ENCODE measurements at regions not wholly inside any gene's neighbourhood (a gene's known extent, or its start where the extent isn't known, plus 50 kb on each side); places are given as distances from the start of the nearest gene placed in this dataset.
A peak's percentile ranks its signal among the peaks of the same experiment; 100 is the strongest.
"Not testable (repeated sequence)": the region's sequence is repeated elsewhere in the genome, so short reads cannot be mapped to it uniquely, and the experiment has no call there.

GRCh38 chr6:4656106-4656505, 120.1 kb upstream of the CDYL start:
- no peak for DNase-seq (ENCODE audit: low read depth, low spot score)

DNA sequence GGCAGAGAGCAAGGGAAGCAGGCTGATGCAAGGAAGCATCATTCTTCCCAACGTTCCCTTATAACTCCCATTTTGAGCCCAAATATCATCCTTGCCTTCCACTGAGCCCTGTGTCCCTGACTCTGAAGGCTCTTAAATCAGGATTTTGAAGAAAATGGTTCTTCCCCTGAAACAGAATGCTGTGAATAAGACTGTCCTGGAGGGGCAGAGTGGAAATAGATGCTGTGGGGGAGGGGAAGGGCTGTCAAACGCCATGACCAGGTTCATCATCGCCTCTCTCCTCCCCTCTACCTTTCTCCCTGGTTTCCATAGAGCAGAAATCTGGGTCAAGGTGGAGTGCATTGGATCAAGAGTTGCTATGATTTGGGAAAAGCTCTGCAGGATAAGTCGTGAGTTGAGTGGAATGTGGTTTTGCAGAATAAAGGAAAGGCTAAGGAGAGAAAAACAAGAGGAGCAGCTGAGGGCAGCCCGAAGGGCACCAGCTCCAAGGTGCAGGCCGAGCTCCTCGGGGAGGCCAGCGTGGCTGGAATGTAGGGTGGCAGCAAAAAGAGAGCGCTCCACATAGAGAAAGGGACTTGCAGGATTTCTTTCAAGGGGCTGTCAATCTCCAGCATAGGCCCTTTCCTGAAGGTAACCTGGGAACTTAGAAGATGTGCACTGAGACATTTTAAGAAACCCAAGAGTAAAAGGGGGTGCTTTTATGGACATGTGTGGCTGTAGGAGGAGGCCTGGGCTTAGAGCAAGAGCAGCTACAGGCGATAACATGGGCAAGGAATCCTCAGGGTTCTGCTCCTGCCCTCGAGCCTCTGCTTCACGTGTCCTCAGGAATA, 120.8 kb upstream of the CDYL start:
- DNase-seq (ENCODE audit: low read depth, low spot score): no peak

DNA sequence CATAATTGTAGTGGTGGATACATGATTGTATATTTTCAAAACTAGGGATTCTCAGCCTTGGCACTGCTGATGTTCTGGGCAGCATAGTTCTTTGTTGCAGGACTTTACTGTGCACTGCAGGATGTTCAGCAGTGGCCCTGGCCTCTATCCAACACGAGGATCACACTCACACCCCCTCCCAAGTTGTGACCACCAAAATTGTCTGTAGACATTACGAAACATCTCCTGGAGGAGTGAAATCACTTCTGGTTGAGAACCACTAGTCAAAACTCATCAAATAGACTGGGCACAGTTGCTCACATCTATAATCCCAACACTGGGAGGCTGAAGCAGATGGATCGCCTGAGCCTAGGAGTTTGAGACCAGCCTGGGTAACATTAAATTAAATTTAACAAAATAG, 123.1 kb upstream of the CDYL start:
- no peak for DNase-seq (ENCODE audit: low read depth, low spot score)

DNA sequence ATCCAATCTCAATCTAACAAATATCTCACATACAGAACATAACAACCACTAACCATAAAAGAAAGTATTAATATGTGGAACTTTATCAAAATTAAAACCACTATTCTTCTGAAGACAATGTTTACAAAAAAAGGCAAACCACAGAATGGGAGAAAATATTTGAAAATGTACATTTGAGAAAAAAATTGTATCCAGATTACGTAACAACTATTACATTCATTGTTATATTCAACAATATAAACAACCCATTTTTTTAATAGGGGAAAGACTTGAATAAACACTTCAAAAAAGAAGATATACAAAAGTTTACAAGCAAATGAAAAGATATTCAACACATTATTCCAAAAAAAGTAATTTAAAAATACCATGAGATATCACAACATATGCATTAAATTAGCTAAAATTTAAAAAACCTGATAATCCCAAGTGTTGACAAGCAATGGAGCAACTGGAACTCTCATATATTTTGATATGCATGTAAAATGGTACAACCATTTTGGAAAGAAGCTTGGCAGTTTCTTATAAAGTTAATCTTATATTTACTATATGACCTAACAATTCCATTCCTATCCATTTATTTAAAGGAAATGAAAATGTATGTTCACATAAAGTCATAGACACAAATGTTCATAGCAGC, 124.3 kb upstream of the CDYL start:
- no peak for DNase-seq (ENCODE audit: low read depth, low spot score)

DNA sequence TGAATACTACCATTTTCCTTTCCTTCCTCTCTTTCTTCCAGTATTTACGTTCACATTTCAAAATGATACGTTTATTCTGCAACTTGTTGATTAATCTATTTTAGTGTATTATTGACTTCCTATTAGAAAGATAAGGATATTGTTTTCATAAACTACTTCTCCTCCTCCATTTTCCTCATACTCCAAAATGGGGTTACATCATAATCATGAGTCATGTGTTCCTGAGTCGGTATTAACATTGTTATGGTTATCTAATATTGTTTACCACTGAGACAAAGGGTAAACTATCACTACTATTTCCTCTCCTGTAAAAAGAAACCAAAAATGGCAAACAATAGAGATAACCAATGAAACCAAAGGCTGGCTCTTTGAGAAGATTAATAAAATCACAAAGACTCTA, 126.5 kb upstream of the CDYL start:
- no peak for DNase-seq (ENCODE audit: low read depth, low spot score)

DNA sequence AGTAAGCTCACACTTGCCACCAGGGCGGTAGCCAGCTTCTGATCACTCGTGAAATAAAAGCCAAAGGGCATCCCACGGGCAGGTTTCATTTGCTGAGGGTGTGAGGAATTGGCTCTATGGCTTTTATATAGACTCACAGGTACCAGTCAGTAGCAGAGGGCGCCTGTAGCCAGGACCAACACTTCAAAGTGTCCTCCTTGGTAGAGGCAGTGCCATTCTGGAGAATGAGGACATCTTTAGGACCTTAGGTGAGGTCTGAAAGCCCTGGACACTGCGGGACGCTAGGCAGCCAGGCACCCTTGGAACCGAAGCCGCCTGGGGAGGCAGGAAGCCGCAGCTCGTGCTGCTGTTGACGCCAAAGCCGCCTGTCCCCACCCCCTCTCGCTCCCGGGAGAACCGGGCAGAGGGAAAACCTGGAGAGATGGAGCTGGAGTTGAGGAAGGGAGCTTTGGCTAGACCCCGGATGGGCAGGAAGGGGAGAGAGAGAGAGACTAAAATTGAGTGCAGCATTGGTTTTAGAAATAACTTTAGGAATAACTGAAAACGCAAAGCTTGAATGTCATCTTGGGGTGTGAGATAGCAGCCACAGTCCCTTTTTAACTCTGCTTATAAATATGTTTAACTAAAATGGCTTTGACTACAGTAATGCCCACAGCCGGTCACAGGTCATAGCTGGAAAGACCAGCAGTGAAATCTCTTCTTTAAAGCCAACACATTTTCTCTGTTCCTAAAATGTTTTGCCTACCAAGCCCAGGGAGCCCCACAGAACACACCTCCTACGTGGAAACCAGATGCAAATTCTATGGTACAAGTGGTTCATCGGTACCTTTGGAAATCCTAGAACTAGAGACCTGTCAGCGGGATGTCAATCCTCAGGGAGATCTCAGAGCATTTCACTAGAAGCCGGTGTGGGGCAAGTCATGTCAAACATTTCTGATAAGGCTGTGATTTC, 128.5 kb upstream of the CDYL start:
- DNase-seq (ENCODE audit: low read depth, low spot score): peak; percentile 95

DNA sequence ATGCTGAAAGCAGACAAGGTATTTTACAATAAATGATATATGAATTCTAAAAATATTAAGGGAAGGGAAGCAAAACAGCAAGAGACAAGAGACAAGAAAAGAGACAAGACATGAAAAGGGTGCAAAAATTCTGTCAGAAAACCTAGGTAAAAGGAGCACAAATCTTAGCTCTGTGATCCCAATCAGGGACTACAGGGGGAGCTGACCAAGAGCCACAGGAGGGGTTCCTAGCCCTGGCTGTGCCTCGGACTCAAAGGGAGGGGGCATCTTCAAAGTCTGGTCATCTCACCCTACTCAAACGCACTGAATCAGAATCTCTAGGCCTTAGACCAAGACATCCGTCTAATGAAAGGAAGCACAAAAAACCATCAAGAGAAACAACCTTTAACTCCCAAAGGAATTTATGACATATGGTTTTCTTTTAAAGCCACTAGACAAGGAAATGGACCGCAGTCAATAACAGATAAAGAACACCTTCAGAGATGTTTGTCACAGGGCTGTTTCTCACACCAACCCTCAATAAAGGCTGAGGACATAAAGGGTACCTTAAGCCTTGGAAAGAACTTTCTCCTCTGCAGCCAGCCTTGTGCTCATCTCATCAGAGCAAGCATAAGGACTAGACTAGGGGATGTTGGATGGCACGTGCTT, 130.4 kb upstream of the CDYL start:
- DNase-seq (ENCODE audit: low read depth, low spot score): peak; percentile 24

- DNase-seq (ENCODE audit: low read depth, low spot score): no peak
These were observed 131.2 kb upstream of the CDYL start for GRCh38 chr6:4644996-4645395.

GRCh38 chr6:4641461-4641860, 134.7 kb upstream of the CDYL start:
- no peak for DNase-seq (ENCODE audit: low read depth, low spot score)

- no peak for DNase-seq (ENCODE audit: low read depth, low spot score)
These were observed 136.1 kb upstream of the CDYL start for GRCh38 chr6:4640139-4640538.

DNA sequence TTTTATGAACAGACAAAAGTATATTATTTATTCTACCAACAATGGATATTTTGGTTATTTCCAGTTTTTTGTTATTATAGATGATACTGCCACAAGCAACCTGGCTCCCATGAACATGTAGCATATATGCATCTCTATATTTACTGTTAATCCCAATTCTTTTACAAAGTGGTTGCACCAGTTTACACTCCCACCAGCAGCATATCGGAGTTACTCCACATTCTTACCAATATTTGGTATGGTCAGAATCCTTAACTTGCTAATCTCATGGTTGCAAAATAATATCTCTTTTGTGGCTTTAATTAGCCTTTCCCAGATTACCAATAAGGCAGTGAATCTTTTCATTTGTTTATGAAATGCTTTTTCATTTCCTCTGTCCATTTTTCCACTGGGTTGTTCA, 137.6 kb upstream of the CDYL start:
- DNase-seq (ENCODE audit: low read depth, low spot score): no peak

- no peak for DNase-seq (ENCODE audit: low read depth, low spot score)
These were observed 138.3 kb upstream of the CDYL start for GRCh38 chr6:4637691-4638433.

GRCh38 chr6:4636881-4637224, 139.4 kb upstream of the CDYL start:
- DNase-seq (ENCODE audit: low read depth, low spot score): no peak

- no peak for DNase-seq (ENCODE audit: low read depth, low spot score)
These were observed 139.9 kb upstream of the CDYL start for GRCh38 chr6:4636191-4636880.

- DNase-seq (ENCODE audit: low read depth, low spot score): no peak
These were observed 140.5 kb upstream of the CDYL start for GRCh38 chr6:4635666-4636065.

DNA sequence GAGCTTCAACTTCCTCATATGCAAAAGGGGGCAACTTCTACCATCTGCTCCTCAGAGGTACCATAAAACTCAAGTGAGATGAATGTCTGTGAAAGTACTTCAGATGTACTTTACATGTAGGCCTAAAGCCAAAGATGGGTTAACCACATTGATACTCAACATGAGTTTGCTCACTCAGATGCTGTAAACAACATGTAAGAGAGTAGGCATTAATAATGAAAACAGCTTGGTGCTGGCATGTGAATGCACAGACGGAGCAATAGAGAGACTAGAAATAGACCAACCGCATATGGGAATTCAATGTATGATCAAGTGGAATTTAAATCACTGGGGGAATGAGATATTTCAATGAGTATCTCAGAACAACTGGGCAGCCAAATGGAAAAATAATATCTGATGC, 143.8 kb upstream of the CDYL start:
- DNase-seq (ENCODE audit: low read depth, low spot score): no peak

- not testable (repeated sequence) for DNase-seq (ENCODE audit: low read depth, low spot score)
These were observed 146.4 kb upstream of the CDYL start for GRCh38 chr6:4629789-4630188.

DNA sequence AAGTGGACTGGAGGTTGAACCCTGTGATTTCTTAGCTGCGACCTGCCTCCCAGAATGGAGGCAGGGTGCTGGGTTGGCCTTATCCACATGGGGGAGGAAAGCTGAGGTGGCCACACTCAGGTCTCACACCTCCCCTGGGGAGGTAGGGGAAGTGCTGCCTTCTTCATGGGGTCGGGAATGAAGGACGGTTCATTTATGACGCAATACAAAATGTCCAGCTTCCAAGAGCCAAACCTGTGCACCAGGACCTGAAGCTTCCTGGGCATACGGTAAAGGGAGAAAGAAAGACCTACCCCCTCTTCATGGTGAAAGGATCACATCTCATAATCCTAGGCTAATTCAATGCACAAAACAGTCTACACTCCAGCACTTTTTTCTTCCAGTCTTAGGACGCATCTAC, 150.6 kb upstream of the CDYL start:
- DNase-seq (ENCODE audit: low read depth, low spot score): no peak

- DNase-seq (ENCODE audit: low read depth, low spot score): no peak
These were observed 151.5 kb upstream of the CDYL start for GRCh38 chr6:4624726-4625125.
